HG02610 (cell line): ENCODE measurements at regions not wholly inside any gene's neighbourhood (a gene's known extent, or its start where the extent isn't known, plus 50 kb on each side); places are given as distances from the start of the nearest gene placed in this dataset.

ENCODE experiments used
- ATAC-seq: cut with Tn5 transposase; IDR thresholded peaks from one replicate; pipeline ENCODE4 v1.9.1; 2021; ENCODE audit warnings: mild to moderate bottlenecking, moderate library complexity; ENCODE audit not compliant: unreplicated experiment

GRCh38 chr2:78896536-78896935 is 129.0 kb upstream of the REG3G start:
- ATAC-seq = no peak

GRCh38 chr2:78907089-78907488 is 118.4 kb upstream of the REG3G start:
- ATAC-seq = no peak

GRCh38 chr2:78908973-78909372 is 116.5 kb upstream of the REG3G start:
- no peak for ATAC-seq

GRCh38 chr2:78910376-78910775 is 115.1 kb upstream of the REG3G start:
- no peak for ATAC-seq

GRCh38 chr2:78913257-78913656 is 112.2 kb upstream of the REG3G start:
- no peak for ATAC-seq

GRCh38 chr2:78925258-78925657 is 100.2 kb upstream of the REG3G start:
- ATAC-seq = no peak

GRCh38 chr2:78928502-78928901 is 97.0 kb upstream of the REG3G start:
- ATAC-seq = peak; percentile 55

- ATAC-seq = peak; percentile 50
Measured at GRCh38 chr2:78940998-78941397, 84.5 kb upstream of the REG3G start.

- no peak for ATAC-seq
Measured at GRCh38 chr2:78941751-78942150, 83.8 kb upstream of the REG3G start.

GRCh38 chr2:78963881-78964280 is 61.6 kb upstream of the REG3G start:
- ATAC-seq = no peak

GRCh38 chr2:78967294-78967693 is 58.2 kb upstream of the REG3G start:
- ATAC-seq = no peak

- no peak for ATAC-seq
Measured at GRCh38 chr2:78973630-78974029, 51.9 kb upstream of the REG3G start.
